ENCODE measurements at regions not wholly inside any gene's neighbourhood (a gene's known extent, or its start where the extent isn't known, plus 50 kb on each side); places are given as distances from the start of the nearest gene placed in this dataset.

DNA sequence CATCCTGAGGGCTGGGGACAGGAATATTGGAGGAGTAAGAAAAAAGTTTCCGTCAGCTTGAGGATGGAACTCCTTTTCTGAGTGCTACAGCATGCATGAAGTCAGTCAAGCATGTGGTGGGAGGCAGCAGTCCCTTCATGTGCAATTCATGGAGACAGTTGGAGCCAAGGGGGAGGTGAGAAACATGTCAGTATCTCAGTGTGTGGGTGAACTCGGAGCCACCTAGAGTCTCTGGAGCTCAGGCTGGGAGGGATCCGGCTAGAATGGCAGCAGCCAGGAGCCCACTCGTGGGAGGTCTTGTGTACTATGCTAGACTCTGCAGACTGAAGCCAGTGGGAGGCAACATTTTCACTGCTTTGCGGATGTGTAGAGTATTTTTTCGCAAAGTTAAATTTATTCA, 60.3 kb downstream of the AVPR1A start:
- DNase-seq (ENCODE audit: low spot score), result no peak

DNA sequence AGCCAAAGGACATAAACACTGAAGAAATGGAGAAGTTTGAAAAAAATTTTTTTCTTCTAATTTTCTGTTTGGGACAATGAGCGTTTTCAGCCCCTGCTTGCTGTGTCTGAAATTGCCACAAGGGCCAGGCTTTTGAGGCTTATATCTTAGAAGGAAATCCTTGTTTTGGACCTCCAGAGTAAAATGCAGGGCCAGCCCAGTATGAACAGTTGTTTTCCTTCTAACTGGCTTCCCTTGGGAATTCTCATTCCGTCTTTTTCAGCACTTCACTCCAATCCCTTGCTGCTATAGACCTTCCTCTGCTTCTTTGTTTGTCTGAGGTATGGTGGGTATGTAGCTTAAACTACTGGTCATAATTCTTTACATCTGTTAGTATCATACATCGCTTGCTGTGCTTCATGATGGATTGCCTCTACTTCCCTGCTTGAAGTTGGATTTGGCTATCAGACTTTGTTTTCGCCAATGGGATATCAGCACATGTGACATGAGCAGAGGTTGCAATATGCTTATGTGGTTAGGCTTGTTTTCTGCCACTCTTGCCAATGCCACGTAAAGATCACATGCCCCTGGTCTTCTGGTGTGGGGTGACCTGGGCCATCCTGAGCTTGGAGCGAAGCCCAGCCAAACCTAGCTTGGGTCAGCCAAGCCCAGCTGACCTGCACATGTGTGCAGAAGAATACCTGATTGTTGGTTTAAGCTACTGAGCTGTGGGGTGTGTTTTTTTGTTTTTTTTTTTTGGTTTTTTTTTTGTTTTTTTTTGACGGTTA, 64.7 kb downstream of the AVPR1A start:
- no peak for DNase-seq (ENCODE audit: low spot score)

DNA sequence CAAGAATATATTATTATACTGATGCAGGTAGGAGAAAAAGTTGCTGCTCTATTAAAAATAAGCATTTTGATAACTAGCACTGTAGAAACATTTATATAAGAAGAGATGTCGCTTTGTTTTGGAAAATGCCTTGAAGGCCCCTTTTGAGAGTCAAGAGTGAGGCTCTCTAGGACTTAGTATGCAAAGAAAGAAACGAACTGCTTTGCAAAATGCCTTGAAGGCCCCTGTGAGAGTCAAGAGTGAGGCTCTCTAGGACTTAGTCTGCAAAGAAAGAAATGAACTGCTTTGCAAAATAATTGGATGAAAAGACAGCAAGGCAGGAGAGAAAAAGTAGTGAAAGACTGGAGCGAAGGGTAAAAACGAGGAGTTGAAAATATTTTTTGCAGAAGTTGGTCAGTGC, 65.9 kb downstream of the AVPR1A start:
- no peak for DNase-seq (ENCODE audit: low spot score)

DNA sequence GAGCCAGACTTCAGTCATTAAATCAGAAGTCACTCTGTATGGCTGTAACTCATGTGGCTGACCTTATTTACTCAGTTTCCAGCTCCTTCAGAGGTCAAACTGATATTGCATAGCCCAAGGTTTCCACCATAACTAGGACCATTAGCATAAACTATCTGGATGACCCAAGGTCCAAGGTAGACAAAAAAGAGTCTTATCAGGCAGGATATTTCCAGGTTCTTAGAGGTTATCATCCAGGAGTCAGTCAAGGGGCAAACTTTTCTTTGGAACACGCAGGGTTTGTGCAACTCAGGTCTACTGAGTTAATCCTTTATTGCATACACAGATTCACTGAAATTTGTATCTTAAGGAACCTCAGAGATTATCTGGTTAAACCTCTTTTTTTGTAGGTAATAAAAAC, 66.5 kb downstream of the AVPR1A start:
- no peak for DNase-seq (ENCODE audit: low spot score)

DNA sequence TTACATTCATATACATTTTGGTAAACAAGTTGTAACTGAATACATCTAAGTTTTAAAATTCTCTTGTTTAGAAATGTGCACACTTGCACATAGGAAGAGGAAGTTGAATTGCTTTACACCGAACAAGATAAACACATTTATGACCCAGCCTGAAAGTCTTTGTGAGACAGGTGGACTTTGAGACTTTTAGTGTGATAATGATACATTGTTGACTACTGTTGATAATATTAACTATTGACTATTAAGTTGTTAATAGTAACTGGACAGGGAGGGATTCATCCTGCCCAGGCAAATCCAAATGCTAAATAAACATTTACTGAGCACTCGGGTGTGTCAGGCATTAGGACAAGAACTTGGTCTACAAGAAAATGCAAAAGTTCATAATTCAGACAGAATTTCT, 68.0 kb downstream of the AVPR1A start:
- DNase-seq (ENCODE audit: low spot score), result no peak

DNA sequence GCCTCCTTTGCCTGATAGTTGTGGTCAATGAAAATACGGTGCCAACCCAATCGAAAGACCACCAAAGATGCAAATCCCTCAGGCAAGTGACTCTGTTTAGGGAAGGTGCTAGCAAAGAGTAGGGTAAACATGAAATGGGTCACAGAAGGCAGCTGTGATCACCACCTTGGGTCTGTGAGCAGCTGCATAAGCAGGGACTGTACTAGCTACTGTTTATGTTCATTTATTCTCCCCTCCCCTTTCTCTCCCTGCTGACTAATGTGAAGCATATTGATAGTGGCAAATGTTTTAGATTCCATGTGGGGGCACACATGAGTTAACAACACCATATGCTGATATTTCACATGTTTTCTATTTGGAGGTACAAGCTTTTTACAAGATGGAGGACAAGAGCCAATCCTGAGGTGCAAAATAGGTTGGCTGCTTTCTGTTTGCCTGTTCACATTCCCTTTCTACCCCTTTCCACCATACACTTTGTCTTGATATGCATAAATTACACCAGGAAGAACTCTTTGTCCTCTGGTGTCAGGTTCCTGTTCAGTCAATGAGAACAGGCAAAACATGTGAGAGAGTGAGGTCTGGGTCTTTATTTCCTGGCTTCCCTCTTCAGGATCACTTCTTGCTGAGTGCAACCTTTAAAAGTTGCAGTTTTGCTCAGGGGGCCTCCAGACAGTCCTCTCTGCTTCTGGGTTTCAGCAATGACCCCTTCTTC, 71.1 kb downstream of the AVPR1A start:
- no peak for DNase-seq (ENCODE audit: low spot score)

DNA sequence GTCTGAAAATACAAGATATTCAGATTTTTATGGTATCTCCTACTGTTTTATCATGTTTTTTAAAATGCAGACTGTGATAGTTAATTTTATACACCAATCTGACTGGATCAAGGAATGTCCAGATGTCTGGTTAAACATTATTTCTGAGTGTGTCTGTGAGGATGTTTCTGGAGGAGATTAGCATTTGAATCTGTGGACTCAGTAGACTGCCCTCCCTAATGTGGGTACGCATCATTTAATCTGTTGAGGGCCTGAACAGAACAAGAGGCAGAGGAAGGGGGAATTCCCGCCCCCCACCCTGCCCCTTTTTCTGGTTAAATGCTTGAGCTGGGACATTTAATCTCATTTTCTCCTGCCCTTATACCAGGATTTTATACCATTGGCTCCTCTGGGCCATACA, 72.1 kb downstream of the AVPR1A start:
- DNase-seq (ENCODE audit: low spot score), result no peak

DNA sequence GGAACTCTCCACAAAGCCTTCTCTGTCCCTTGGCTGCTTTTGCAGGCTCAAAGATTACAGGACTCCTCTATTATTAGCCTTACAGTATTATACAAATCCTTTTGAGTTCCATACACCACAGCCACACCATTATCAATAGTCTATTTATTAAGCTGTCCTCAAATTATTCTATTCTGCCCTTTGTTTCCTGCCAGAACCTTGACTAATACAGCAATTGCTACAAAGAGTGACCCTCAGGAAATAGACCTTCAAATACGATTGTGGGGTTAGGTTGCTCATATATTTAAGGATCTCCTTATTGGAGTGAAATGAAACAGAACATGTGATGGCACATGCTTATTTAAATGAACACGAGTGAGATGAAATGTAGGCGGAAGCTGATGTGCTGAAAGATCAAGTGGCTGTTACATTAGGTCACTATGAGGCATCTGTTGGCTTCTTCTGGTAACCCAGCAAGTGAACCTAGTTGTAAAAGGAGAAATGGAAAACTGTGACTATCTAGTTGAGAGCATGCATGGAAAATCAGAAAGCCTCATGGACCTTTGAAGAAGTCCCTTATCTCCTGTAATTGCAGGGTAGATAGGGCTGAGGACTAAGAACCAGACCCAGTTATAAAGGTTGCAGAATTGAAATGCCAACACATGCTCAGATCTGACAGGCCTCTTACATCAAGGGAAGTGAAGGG, 75.5 kb downstream of the AVPR1A start:
- peak; percentile 54 for DNase-seq (ENCODE audit: low spot score)

DNA sequence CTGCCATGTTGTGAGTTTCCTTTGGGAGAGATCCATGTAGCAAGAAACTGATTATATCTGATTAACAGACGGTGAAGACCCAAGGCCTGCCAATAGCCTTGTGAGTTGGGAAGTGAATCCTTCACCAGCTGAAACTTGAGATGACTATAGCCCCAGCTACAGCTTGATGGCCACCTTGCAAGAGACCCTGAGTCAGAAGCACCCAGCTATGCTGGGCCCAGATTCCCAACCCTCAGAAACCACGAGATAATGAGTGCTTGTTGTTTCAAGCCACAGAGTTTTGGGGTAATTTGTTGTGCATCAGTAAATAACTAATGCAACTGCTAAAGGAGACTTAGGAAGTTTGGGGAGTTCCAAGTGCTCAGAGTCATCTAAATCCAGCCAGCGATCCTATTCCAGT, 80.3 kb downstream of the AVPR1A start:
- DNase-seq (ENCODE audit: low spot score), result no peak

DNA sequence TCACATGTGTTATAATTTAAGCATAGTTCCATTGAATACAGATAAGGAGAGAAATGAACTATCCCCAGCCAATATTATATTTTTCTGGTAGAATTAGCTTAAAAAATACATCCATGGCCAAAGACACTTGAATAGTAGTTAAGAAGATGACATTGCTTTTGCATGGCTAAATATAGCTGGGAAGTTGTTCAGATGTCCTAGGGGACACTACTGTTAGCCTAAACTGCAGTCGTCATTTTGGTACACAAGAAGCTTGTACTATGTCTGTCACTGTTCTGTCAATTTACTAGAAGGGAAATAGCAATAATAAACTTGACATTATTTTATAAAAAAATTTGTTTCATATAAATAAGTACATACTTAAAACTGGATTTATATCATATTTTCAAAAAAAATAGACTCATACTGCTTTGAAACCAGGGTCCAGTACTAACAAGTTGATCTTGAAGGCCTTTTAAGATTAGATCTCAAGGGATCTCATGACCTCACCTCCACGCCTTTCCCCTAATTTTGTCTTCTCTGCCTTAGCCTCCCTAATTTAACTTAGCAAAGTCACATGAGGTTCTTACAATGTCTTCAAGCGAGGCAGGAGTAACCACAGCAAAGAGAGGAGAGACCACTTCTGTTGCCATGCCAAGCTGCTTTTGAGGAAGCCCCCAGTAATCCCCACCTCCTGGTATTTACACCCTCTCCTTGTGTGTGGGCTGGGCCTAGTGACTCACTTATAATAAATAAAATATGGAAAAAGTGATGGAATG, 81.0 kb downstream of the AVPR1A start:
- no peak for DNase-seq (ENCODE audit: low spot score)

DNA sequence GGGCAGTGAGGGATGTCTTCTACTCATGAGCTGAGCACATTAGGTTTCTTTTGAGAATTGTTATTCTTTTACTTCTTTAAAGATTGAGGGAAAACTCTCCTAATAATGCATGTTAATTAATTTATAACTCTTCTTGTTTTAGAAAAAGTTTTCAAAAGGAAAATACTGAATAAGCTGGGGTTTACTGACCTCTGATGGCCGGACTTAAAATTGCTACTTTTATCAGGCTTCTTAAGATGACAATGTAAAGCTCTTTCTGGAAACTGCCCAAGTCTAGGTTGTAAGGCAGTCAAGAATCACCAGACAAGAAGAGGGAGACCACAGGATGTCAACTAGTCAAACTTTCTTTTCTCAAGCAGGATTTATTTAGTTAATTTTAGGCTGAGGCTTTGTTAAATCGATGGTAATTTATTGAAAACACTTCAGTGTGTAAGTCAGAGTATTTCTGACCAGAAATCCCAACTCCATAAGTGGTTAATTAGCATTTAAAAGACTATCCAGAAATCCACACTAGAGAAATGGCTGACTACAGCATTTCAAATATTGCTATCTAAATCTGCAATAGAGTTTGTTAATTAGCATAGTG, 82.1 kb downstream of the AVPR1A start:
- peak; percentile 28 for DNase-seq (ENCODE audit: low spot score)

DNA sequence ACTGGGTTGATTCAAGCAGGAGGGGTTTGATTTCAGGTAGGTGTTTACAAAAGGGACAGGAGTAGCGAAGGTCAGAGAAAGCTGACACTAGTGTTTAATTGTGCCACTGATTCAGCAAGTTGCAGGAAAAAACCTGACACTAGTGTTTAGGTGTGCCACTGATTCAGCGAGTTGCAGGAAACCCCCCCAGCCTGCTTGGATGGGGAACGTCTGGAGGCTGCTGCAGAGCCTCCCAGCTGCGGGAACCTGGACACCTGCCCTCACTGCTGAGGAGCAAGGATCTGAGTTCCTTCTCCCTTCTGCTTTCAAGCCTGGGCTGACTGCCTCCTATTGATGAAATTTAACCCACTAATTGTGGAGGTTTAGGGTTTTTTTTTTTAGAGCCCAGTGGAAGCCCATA, 84.2 kb downstream of the AVPR1A start:
- DNase-seq (ENCODE audit: low spot score), result no peak

DNA sequence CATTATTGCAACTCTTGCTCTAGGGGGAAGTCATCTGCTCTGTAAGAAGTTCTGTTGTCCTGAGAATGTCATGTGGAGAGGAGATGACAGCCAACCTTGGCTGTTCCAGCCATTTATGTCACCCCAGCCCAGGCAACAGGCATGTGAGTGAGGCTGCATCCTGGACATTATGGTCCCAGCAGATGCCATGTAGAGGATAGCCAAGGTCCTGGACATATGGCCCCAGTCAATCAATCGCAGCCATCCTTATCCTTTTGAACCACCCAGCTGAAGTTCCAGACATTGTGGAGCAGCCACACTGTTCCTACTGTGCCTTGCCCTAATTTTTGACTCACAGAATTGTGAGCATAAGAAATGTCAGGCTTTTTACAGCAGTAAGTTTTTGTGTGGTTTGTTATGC, 84.9 kb downstream of the AVPR1A start:
- no peak for DNase-seq (ENCODE audit: low spot score)

DNA sequence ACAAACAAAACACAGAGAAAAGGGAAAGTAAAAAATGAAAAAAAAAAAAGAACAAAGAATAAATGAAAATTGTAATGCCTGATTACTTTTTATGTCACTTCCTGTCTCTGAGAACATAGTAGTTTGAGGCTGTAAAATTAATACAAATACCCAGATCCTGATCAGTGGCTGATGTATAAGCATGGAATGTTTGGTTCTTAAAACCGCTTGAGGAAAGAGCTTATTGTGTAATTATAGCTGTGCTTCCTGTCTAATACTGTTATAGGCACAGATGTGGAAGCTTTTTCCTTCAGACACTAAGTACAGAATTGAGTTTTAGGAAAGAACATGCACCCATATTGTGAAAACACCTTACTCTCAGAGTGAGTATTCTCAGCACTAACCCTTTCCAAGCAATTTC, 86.9 kb downstream of the AVPR1A start:
- DNase-seq (ENCODE audit: low spot score), result no peak

DNA sequence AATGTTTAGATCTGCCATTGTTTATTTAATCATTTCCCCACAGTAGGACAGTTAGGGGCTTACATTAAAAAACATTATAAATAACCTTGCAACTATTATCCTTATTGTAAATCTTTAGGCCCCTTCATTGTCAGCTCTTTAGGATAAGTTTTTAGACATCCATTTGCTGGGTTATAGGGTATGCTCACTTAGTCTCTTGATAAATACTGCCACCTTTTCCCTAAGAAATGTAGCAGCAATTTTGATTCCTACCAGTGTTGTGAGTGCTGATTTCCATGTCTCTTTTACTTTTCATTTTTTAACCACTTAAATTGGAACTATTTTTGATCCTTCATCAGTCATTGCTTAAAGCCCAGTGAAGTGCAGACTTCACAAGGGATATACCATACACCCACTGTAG, 94.4 kb downstream of the AVPR1A start:
- DNase-seq (ENCODE audit: low spot score), result no peak

DNA sequence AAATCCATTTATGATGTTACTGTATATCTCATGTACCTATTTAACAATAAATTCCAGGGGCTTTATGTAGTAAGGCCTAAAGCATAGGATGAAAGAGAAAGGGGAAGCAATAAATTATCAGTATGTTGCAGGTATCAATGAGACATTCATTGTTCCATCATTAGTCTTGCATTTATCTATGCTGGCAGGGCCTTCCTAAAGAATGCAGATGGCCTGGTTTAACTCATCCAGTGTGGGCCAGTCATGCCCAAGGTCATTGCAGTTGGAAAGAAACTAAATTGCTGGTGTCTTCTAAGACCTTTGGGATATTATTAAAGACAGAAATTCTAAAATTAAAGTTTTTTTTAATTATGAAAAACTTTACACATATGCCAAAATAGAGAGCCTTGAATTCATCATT, 98.3 kb downstream of the AVPR1A start:
- DNase-seq (ENCODE audit: low spot score), result no peak

DNA sequence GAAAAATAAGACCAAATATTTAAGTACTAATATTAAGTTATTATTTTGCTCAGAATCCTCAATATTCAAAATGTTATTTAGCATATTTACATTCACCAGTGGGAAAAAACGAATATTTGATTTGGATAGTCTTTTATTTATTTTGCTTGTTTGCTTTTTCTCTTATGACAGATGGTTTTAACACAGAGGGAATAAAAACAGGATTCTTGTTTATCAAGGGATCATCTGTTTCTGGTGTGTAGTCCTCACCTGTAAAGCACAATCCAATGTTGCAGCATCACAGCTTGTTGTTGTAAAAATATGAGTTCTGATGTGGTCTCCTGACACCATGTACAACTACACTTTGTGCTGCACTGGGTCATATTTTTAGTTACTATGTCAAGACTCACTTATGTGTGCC, 103.9 kb downstream of the AVPR1A start:
- DNase-seq (ENCODE audit: low spot score), result no peak

DNA sequence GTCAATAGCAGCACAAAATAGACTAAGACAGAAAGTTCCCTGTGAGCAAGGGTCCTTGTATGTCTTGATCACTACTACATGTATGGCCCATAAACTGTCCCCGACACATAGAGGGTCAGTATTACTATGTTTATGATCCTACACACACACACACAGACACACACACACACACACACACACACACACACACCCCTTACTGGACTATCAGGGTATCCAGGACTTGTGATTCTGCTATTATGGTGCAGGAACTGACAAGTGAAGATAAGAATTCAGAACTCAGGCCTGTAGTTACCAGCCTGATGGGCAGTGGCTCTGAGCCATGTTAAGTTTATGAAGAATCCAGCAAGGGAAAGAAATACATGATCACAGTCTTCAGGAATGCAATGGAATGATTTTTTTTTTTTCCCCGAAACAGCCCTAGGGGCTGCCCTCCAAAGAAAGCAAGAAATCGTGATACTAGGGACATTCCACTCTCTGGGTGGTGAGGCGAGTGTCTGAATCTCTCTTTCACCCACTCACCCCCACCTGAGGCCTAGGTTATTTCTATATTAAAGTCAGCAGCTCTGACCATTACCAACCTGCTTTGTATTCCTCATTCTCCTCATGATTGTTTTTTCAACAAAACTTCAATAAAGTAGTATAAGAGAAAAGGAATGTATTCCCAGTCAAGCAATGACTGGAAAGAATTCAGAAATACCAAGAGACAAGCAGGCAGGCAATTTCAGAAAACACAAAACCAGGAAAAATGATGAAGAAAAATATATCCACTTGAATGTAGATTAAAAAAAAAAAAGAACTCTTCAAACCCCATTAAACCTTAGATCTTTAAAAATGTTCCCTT, 105.8 kb downstream of the AVPR1A start:
- no peak for DNase-seq (ENCODE audit: low spot score)

DNA sequence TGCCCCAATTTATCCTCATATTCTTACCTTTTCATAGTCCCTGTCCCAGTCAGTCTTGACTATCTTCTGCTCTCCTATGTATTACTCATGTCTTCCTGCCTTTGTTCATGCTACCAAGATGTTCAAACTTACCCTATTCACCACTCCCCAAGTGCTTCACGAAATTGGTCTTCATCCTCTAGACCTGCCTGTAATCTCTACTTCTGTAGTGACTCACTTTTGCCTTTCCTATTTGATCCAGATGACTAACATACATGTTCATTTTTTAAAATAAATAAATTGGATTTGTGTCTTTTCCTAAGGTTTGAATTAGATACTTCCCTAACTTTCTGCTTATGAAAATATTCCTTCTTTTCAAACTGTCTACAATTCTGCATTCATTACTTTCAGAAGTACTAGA, 107.7 kb upstream of the PPM1H start:
- no peak for DNase-seq (ENCODE audit: low spot score)

DNA sequence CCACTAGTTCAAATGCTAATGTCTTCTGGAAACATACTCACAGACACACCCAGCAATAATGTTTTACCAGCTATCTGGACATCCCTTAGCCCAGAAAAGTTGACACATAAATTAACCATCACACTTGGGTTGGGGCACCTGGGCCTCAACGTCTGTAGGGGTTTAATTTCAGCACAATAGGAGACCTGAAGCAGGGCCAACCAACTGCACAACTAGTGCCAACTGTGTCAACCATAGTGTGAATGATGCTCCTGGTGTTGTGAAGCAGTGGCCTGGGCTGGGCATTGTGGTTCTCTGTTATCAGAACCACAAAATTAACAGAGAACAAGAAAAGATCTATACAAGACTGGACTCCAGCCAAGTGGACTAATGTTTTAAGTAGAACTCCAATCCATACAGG, 106.7 kb upstream of the PPM1H start:
- DNase-seq (ENCODE audit: low spot score), result no peak

DNA sequence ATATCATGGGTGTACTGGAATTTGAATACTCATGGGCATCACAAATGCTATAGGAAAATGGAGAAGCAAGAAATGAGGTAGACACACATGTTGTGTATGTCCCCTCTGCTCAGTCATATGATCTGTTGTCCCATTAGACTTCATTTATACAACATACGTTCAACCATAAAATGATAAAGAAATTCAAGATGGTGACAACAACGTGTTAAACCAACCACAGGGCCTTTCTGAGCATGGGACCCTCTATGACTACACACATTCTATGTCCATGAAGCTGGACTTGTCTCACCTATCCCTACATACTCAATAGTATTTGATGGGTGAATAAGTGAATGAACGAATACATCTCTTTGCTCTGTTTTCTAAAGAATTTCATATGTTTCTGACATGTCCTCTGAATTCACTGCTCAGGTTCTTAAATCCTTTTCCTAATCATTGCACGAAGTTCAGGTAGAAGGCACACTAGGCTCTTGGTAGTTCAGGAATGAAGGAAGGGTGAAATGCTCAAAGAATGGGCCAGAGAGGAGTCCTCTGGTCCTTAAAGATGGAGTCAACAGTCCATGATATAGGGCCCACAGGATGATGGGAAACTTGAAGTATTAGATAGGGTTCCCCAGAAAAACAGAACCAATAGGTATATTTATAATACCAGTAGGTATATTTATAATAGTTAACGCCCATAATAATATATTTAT, 105.7 kb upstream of the PPM1H start:
- DNase-seq (ENCODE audit: low spot score), result no peak

All from COLO829 (cell line).